ENCODE measurements at regions not wholly inside any gene's neighbourhood (a gene's known extent, or its start where the extent isn't known, plus 50 kb on each side); places are given as distances from the start of the nearest gene placed in this dataset.
"Not testable (repeated sequence)": the region's sequence is repeated elsewhere in the genome, so short reads cannot be mapped to it uniquely, and the experiment has no call there.

DNA sequence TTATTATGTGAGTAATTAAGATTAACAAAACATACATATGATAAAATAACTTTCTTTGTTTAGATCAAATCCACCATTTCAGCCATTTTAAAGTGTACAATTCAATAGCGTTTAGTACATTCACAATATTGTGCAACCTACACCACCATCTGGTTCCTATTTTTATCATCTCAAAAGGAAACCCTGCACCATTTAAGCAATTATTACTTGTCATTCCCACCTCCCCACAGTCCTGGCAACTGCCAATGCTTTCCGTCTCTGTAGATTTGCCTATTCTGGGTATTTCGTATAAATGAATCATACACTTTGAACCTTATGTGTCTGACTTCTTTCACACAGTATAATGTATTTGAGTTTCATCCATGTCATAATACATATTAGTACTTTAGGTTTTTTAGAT, 162.5 kb upstream of the CNTNAP4 start:
- Mint-ChIP-seq H3K4me3 (no peak overlapping the region), H3K9me3 (peaks cover 0 to 28% (median 7%) of the 10 kb centered on the region in 9 donors), H3K36me3 (no peaks in the 10 kb centered on the region), H3K4me1 (peaks cover 0 to 1% (median 0%) of the 10 kb centered on the region in 4 donors), H3K27me3 (peaks cover 0 to 6% (median 0%) of the 10 kb centered on the region in 5 donors), H3K27ac (no peak overlapping the region)
- DNase-seq (no peak), ATAC-seq (no peak)
- POLR2A ChIA-PET: no interaction called here

DNA sequence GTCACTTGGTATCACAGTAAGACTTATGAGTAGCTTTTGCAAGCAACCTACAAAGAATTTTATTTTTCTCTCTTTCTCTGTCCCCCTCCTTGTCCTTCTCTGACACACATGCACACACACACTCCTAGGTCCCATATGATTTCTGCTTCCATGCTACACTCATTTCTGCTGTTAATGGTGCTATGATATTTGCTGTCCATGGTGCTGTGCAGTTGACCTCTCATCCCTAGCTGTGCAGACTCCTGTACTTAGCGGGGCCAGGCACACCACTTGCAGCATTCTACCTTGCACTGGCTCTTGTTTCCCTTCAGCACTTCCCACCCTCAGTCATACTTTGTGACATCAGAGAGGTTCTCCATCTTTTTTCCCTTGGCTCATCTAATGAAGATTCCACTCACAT, 158.9 kb upstream of the CNTNAP4 start:
- no peak for DNase-seq
- Mint-ChIP-seq H3K36me3 (no peaks in the 10 kb centered on the region), H3K4me1 (no peaks in the 10 kb centered on the region), H3K9me3 (peaks cover 0 to 28% (median 3%) of the 10 kb centered on the region in 9 donors), H3K27ac (no peak overlapping the region), H3K4me3 (no peak overlapping the region), H3K27me3 (peaks cover 0 to 9% (median 0%) of the 10 kb centered on the region in 5 donors)
- POLR2A ChIA-PET: no interaction called here
- ATAC-seq: no peak

DNA sequence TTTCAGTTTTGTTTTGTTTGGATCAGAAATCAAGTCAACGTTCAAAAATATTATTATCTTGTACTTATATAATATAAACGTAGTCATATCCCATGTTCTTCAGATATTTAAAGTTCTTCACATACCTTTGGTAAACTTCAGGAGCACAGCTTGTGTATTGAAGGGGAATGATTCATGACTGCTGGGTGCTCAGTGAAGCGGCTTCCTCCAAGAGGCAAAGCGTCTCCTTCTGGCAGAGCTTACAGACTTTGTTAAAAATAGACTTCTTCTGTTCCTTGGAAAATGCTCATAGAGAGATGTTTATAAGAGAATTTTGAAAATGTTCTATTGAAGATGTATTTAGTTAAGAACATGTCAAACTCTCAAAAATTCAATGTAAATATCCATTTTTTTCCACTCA, 155.6 kb upstream of the CNTNAP4 start:
- no peak overlapping the region for H3K27ac Mint-ChIP-seq
- H3K27me3 Mint-ChIP-seq: peaks cover 0 to 9% (median 0%) of the 10 kb centered on the region in 5 donors
- peaks cover 0 to 24% (median 2%) of the 10 kb centered on the region in 9 donors for H3K9me3 Mint-ChIP-seq
- no peaks in the 10 kb centered on the region for H3K4me1 Mint-ChIP-seq
- no peak overlapping the region for H3K4me3 Mint-ChIP-seq
- no peaks in the 10 kb centered on the region for H3K36me3 Mint-ChIP-seq
- POLR2A ChIA-PET: no interaction called here
- DNase-seq: no peak
- ATAC-seq: no peak

DNA sequence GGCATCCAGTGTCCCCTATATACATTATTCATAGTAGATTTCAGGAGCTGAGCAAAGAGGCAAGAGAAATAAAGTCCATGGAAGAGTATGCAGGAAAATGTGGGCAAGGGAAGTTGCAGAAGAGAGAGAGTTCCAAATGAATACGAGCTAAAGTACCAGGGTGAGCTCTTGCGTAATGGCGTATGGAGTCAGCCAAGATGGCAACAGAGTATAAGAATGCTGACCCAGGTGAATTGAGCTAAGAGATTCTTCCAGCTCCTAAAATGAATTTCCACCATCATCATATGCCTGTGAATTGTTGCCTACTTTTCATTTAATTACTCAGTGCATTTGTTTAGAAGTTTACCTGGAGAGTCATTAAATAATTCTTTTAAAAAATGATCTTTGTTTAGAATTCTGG, 153.2 kb upstream of the CNTNAP4 start:
- POLR2A ChIA-PET: no interaction called here
- peaks cover 0 to 1% (median 0%) of the 10 kb centered on the region in 4 donors for H3K4me1 Mint-ChIP-seq
- no peak overlapping the region for H3K4me3 Mint-ChIP-seq
- no peak overlapping the region for H3K27ac Mint-ChIP-seq
- H3K9me3 Mint-ChIP-seq: peaks cover 0 to 13% (median 3%) of the 10 kb centered on the region in 9 donors
- H3K27me3 Mint-ChIP-seq: peaks cover 0 to 3% (median 0%) of the 10 kb centered on the region in 5 donors
- ATAC-seq (no peak), DNase-seq (no peak)
- H3K36me3 Mint-ChIP-seq: no peaks in the 10 kb centered on the region

DNA sequence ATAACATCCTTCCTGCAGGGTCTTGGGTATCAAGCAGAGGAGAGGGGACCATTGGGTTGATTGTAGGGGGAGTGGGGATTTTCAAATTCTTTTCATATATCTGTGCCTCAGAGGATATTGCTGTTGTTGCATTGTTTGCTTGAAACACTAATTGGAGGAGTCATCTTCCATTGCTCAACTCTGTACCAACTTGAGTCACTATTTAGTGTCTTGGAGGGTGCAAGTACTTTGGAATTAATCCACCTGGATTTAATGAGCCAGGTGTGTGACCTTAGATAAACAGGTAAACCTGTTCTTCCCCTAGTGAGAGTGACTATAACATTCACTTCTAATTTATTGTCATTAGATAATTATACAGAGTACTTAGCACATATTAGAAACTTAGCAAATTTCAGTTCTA, 151.3 kb upstream of the CNTNAP4 start:
- peaks cover 0 to 3% (median 0%) of the 10 kb centered on the region in 5 donors for H3K27me3 Mint-ChIP-seq
- POLR2A ChIA-PET: no interaction called here
- no peak overlapping the region for H3K4me3 Mint-ChIP-seq
- H3K9me3 Mint-ChIP-seq: peaks cover 0 to 22% (median 5%) of the 10 kb centered on the region in 9 donors
- no peak for ATAC-seq
- no peak for DNase-seq
- H3K27ac Mint-ChIP-seq: no peak overlapping the region
- no peaks in the 10 kb centered on the region for H3K36me3 Mint-ChIP-seq
- peaks cover 0 to 1% (median 0%) of the 10 kb centered on the region in 4 donors for H3K4me1 Mint-ChIP-seq

DNA sequence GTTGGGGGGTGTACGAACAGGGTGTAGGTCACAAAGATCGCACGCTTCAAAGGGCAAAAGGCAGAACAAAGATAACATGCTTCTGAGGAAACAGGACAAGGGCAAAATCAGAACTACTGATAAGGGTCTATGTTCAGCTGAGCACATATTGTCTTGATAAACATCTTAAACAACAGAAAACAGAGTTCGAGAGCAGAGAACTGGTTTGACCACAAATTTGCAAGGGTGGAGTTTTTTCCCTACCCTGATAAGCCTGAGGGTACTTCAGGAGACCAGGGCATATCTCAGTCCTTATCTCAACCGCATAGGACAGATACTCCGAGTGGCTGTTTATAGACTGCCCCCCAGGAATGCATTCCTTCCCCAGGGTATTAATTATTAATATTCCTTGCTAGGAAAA, 139.1 kb upstream of the CNTNAP4 start:
- POLR2A ChIA-PET, H3K9me3 Mint-ChIP-seq, H3K27ac Mint-ChIP-seq, H3K27me3 Mint-ChIP-seq, H3K4me1 Mint-ChIP-seq, H3K36me3 Mint-ChIP-seq, DNase-seq, ATAC-seq, H3K4me3 Mint-ChIP-seq: not testable (repeated sequence)

DNA sequence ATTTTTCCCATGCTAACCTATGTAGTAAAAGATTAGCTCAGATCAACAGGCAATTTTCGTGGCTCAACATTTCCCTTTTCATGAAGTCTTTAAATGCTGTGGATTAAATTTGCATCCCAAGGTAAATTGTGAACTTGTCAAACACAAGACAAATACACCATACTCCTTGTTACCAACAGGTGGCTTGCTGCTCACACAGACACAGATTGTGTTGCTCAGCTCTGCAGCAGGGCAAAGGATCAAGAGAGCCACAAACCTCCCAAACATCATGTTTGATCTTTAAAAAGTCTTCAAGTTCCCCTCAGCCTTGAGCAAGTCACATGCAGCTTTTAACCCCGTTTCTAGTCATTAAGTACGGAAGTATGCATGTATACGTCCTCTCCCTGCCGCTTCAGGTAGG, 119.6 kb upstream of the CNTNAP4 start:
- Mint-ChIP-seq H3K4me3 (no peak overlapping the region), H3K27me3 (no peaks in the 10 kb centered on the region), H3K36me3 (no peaks in the 10 kb centered on the region), H3K27ac (no peak overlapping the region), H3K4me1 (no peaks in the 10 kb centered on the region), H3K9me3 (peaks cover 0 to 13% (median 2%) of the 10 kb centered on the region in 9 donors)
- DNase-seq (no peak), ATAC-seq (no peak)
- POLR2A ChIA-PET: no interaction called here

DNA sequence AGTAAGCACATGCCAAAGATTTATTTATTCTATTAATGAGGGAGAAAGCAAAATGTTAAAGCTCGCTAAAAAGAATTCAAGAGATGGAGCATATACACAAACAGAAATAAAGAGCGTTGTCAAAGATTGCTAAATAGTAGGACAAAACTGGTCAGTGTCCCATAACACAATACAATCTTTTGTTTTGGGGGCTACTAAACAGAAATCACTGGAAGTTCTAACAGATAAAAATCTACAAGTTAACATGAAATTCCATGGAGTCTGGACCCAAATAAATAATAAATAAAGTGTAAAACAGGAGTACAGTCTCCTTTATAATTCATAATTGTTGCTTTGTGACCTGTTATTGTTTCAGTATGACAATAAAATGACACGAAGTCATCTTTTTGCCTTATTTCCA, 115.2 kb upstream of the CNTNAP4 start:
- Mint-ChIP-seq H3K27ac (no peak overlapping the region), H3K9me3 (peaks cover 0 to 16% (median 3%) of the 10 kb centered on the region in 9 donors), H3K36me3 (no peaks in the 10 kb centered on the region), H3K4me3 (no peak overlapping the region), H3K4me1 (no peaks in the 10 kb centered on the region), H3K27me3 (no peaks in the 10 kb centered on the region)
- DNase-seq (no peak), ATAC-seq (no peak)
- POLR2A ChIA-PET: no interaction called here

DNA sequence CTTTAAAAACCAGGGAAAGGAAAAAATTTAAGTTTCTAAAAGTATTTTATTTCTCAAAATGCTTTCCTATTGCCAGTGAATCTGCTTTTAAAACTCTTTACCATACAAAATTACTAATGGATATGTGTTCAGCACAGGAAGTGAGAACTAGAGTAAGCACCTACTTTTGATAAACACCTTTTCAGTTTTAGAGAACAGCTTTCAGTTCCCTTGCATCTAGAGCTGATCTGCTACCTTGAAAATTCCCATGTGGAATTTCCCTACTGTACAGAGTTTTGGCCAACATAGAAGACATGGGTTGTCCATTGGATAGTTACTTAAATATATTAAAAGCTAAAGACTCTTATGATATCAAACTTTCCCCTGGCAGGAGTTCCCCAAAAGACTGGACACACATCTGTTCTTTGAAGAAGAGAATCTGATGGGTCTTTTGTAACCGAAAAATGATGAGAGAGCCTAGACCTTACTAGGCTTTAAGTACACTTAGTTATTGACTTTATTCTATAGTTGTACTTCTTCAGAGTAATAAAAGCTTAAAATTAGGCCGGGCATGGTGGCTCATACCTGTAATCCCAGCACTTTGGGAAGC, 112.1 kb upstream of the CNTNAP4 start:
- H3K4me3 Mint-ChIP-seq: no peak overlapping the region
- no peaks in the 10 kb centered on the region for H3K27me3 Mint-ChIP-seq
- no peaks in the 10 kb centered on the region for H3K4me1 Mint-ChIP-seq
- no peak for DNase-seq
- no peaks in the 10 kb centered on the region for H3K36me3 Mint-ChIP-seq
- ATAC-seq: no peak
- peaks cover 0 to 13% (median 4%) of the 10 kb centered on the region in 9 donors for H3K9me3 Mint-ChIP-seq
- no peak overlapping the region for H3K27ac Mint-ChIP-seq
- POLR2A ChIA-PET: no interaction called here

DNA sequence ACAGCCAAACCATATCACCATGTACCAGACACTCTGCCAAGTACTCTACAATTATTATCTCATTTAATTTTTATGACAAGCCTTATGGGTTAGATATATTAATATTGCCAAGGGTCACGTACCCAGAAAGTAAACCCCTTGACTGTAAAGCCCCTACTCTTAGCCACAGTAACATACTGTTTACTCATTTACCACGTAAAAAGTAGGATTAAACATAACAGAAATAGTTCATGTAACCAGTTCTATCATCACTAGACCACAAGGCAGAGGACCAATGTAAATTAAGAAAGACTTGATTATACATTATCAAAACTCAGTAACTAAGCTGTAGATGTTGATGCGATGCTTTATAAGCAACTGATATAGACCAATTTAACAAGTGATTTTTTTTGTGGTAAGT, 101.5 kb upstream of the CNTNAP4 start:
- ATAC-seq (no peak), DNase-seq (no peak)
- Mint-ChIP-seq H3K4me1 (no peaks in the 10 kb centered on the region), H3K36me3 (peaks cover 0 to 6% (median 0%) of the 10 kb centered on the region in 3 donors), H3K27ac (no peak overlapping the region), H3K4me3 (no peak overlapping the region), H3K9me3 (peaks cover 0 to 25% (median 7%) of the 10 kb centered on the region in 9 donors), H3K27me3 (peaks cover 0 to 3% (median 0%) of the 10 kb centered on the region in 5 donors)
- POLR2A ChIA-PET: no interaction called here

DNA sequence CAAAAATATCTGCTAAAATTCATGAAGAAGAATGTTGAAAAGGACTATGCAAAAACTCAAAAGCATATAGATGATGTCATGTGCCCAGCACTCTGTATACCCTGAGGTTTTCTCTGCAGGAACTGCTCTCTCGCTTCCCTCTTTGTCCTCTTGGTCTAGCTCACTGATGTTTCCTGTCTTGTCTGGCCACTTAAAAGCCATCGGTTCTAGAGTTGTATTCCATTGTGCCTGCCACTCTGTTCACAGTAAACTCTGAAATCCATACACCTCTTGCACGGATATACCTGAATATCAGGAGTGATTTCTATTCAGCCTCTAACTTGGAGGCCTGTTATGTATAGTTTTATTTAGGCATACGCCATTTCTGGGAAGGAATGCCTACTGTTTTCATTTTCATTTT, 101.0 kb upstream of the CNTNAP4 start:
- POLR2A ChIA-PET: no interaction called here
- Mint-ChIP-seq H3K27ac (no peak overlapping the region), H3K36me3 (peaks cover 0 to 6% (median 0%) of the 10 kb centered on the region in 3 donors), H3K9me3 (peaks cover 0 to 25% (median 7%) of the 10 kb centered on the region in 9 donors), H3K27me3 (peaks cover 0 to 3% (median 0%) of the 10 kb centered on the region in 5 donors), H3K4me3 (no peak overlapping the region), H3K4me1 (no peaks in the 10 kb centered on the region)
- no peak for DNase-seq
- ATAC-seq: no peak

DNA sequence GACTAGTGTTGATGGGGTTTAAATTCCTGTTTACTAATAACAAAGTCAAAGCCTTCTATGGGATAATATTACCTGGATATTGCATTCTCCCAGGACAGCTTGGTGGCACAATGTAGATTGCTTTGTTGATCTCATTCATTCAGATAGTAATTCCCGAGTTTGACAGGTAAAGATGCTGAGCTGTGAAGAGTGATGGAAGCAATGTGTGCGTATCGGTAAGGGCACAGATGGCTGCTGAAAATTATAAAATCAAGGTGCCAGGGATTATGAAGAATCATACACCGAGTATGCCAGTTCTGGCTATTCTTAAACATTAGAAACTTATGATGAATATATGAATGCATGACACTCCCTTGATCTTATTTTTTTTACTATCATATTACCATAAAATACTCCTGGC, 100.6 kb upstream of the CNTNAP4 start:
- Mint-ChIP-seq H3K27ac (no peak overlapping the region), H3K27me3 (peaks cover 0 to 3% (median 0%) of the 10 kb centered on the region in 5 donors), H3K4me1 (no peaks in the 10 kb centered on the region), H3K9me3 (peaks cover 0 to 25% (median 6%) of the 10 kb centered on the region in 9 donors), H3K4me3 (no peak overlapping the region), H3K36me3 (peaks cover 0 to 6% (median 0%) of the 10 kb centered on the region in 3 donors)
- no peak for DNase-seq
- POLR2A ChIA-PET: no interaction called here
- ATAC-seq: no peak

DNA sequence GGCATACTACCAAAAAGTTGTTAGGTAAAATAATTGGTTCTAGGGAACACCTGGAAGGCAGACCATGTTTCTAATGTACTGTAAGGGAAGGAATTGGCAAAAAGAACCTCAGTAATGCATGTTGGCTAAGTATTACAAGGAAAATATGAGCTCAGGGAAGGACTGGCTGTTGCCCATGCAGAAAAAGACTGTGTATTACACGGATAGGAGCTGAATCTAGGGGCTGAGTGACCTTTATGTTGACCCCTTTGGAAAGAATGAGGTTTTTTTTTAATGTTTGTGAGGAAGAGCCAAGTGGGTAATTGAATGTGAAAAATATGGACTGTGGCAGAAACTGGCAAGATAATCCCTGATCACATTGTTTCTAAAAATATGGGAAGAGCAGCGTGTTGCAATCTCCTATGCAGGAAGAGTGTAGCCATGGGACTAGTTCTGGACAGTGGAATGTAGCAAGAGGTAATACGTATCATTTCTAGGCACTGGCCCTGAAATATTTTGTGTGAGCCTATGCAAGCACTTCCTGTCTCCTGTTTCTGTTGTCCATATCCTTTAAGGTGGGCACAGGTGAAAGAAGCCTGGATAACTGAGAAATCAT, 95.1 kb upstream of the CNTNAP4 start:
- Mint-ChIP-seq H3K27ac (no peak overlapping the region), H3K27me3 (peaks cover 0 to 7% (median 0%) of the 10 kb centered on the region in 5 donors), H3K9me3 (peaks cover 4 to 25% (median 11%) of the 10 kb centered on the region in 9 donors), H3K4me3 (peak overlapping the region in 1 of 10 donors; percentile 3), H3K36me3 (no peaks in the 10 kb centered on the region), H3K4me1 (no peaks in the 10 kb centered on the region)
- POLR2A ChIA-PET: no interaction called here
- DNase-seq (no peak), ATAC-seq (no peak)

DNA sequence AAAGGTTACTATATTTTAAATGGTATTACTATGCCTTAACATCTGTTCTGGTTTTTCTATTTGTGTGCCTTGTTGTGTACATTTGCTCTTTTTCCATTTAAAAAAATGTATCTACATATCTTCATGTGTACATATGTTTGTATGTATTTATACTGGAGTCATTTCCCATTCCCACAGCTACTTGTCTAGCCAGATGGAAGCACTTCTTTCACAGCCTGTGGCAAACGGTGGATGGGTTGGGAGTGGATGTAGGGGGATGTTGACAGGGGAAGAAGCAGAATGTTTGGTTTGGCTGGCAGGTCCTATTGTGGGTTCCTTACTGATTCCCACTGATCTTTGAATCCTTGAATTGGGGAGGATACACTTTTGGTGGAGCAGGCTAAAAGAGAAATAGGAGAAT, 93.6 kb upstream of the CNTNAP4 start:
- H3K9me3 Mint-ChIP-seq: peaks cover 7 to 40% (median 22%) of the 10 kb centered on the region in 9 donors
- H3K27me3 Mint-ChIP-seq: peaks cover 0 to 7% (median 0%) of the 10 kb centered on the region in 5 donors
- POLR2A ChIA-PET: no interaction called here
- no peak overlapping the region for H3K4me3 Mint-ChIP-seq
- H3K27ac Mint-ChIP-seq: no peak overlapping the region
- no peaks in the 10 kb centered on the region for H3K4me1 Mint-ChIP-seq
- peaks cover 0 to 4% (median 0%) of the 10 kb centered on the region in 3 donors for H3K36me3 Mint-ChIP-seq
- DNase-seq (no peak), ATAC-seq (no peak)

All from naive thymus-derived CD8-positive, alpha-beta T cell (primary cell).